ENCODE measurements at regions not wholly inside any gene's neighbourhood (a gene's known extent, or its start where the extent isn't known, plus 50 kb on each side); places are given as distances from the start of the nearest gene placed in this dataset.

- no peak for ATAC-seq
- intact Hi-C loops (cut with micrococcal nuclease; ENCODE audit: unreplicated experiment): no loop called here
Measured at GRCh38 chr15:39156166-39156565, 424.7 kb upstream of the THBS1 start.

More at GRCh38 chr15:39156166-39156565, 424.7 kb upstream of the THBS1 start:
- CTCF ChIA-PET (ENCODE audit: low intra/inter-chr PET ratio, low total read pairs): no interaction called here
- Histone ChIP-seq H3K27ac (ENCODE audit: extremely low read length, insufficient read depth, low read length) (no peak overlapping the region), H3K9ac (ENCODE audit: insufficient read depth, low read depth, low read length) (no peak overlapping the region), H3K4me3 (replicated peaks in 1 of 3; ENCODE audit: insufficient read depth in 1 of 3, low read depth in 2 of 3, low read length in 3 of 3) (no peak overlapping the region), H4K20me1 (ENCODE audit: insufficient read depth, low read length) (no peaks in the 10 kb centered on the region), H3K36me3 (replicated peaks in 1 of 2; ENCODE audit: control insufficient read depth in 1 of 2, insufficient read depth in 2 of 2, low read length in 2 of 2) (no peaks in the 10 kb centered on the region), H3K9me3 (ENCODE audit: low read length) (no peaks in the 10 kb centered on the region), H2AFZ (ENCODE audit: low read length) (no peak overlapping the region), H3K4me1 (ENCODE audit: insufficient read depth, low read length) (peaks cover 42% of the 10 kb centered on the region), H3K4me2 (ENCODE audit: low read depth, low read length) (no peak overlapping the region), H3K27me3 (ENCODE audit: control insufficient read depth in 1 of 2, insufficient read depth in 2 of 2, low read length in 2 of 2) (no peaks in the 10 kb centered on the region), H3K79me2 (ENCODE audit: insufficient read depth, low read length) (no peaks in the 10 kb centered on the region)
- TF ChIP-seq TEAD3 (CRISPR knock-in tag; optimal IDR thresholded peaks at IDR 0.05; ENCODE audit: borderline replicate concordance): no peak
- no peak for TF ChIP-seq BRCA1 (CRISPR knock-in tag; IDR thresholded peaks at IDR 0.05)
- TF ChIP-seq ZNF83 (CRISPR knock-in tag; IDR thresholded peaks at IDR 0.05; ENCODE audit: borderline replicate concordance): no peak
- TF ChIP-seq AGO2 (optimal IDR thresholded peaks at IDR 0.05; ENCODE audit: low read depth, low read length): no peak
- no peak for TF ChIP-seq GFI1 (CRISPR knock-in tag; IDR thresholded peaks at IDR 0.05; ENCODE audit: borderline replicate concordance)
- TF ChIP-seq KDM3A (CRISPR knock-in tag; IDR thresholded peaks at IDR 0.05; ENCODE audit: low read depth): no peak
- TF ChIP-seq CREB3 (CRISPR knock-in tag; IDR thresholded peaks at IDR 0.05): no peak
- no peak for TF ChIP-seq KDM6A (CRISPR knock-in tag; IDR thresholded peaks at IDR 0.05; ENCODE audit: low read depth)
- TF ChIP-seq ATF4 (CRISPR knock-in tag; IDR thresholded peaks at IDR 0.05): no peak
- TF ChIP-seq ZNF225 (CRISPR knock-in tag; IDR thresholded peaks at IDR 0.05): no peak
- TF ChIP-seq KLF12 (CRISPR knock-in tag; IDR thresholded peaks at IDR 0.05; ENCODE audit: borderline replicate concordance): no peak
- TF ChIP-seq RBM22 (optimal IDR thresholded peaks at IDR 0.05; ENCODE audit: low read length): no peak
- no peak for TF ChIP-seq E2F1 (CRISPR knock-in tag; IDR thresholded peaks at IDR 0.05)
- TF ChIP-seq NFYC (CRISPR knock-in tag; IDR thresholded peaks at IDR 0.05): no peak
- no peak for TF ChIP-seq ZNF446 (CRISPR knock-in tag; IDR thresholded peaks at IDR 0.05)
- TF ChIP-seq ZBTB44 (CRISPR knock-in tag; IDR thresholded peaks at IDR 0.05): no peak
- no peak for TF ChIP-seq ZNF562 (CRISPR knock-in tag; IDR thresholded peaks at IDR 0.05; ENCODE audit: borderline replicate concordance)
- TF ChIP-seq CEBPZ (IDR thresholded peaks at IDR 0.05; ENCODE audit: low read length): no peak
- TF ChIP-seq AKAP8 (CRISPR knock-in tag; IDR thresholded peaks at IDR 0.05): no peak
- POLR2A ChIA-PET: no interaction called here
- WGBS (ENCODE audit: low lambda C conversion rate): 7% methylated on average over 1 of the region's 1 CpG
- BruUV-seq (replicated peaks): no TSS peak
- FAIRE-seq: no peak
- DNase-seq (ENCODE audit: low spot score): no peak
- in situ Hi-C loops (cut with HindIII; ENCODE audit: extremely low pct_ligation_motif_present, low pct_unique_long_range_greater_than_20kb): no loop called here
